Upper lobe of left lung (tissue), 6 donors: ENCODE measurements at regions not wholly inside any gene's neighbourhood (a gene's known extent, or its start where the extent isn't known, plus 50 kb on each side); places are given as distances from the start of the nearest gene placed in this dataset.

Experiments used
- ATAC-seq, 2 donors: fragments of 200-7000 bp; cut with Tn5 transposase; one replicate each; pipeline ENCODE4 v1.9.1; 2022; ENCODE audit warnings: mild to moderate bottlenecking in 2 of 2, moderate library complexity in 2 of 2; ENCODE audit not compliant: low FRiP score in 2 of 2
- DNase-seq, 2 donors: peaks; one replicate each; pipeline ENCODE4 v3.0.0-alpha.2; 2019 to 2020
- H3K27ac ChIP-seq, 4 donors: fragments of 200-600 bp; sonication (generic); one replicate each; pipeline ENCODE4 v1.5.1; 2016 to 2019
- H3K27me3 ChIP-seq, 4 donors: fragments of 200-600 bp; sonication (generic); one replicate each; pipeline ENCODE4 v1.5.1; 2017 to 2019
- H3K36me3 ChIP-seq, 4 donors: fragments of 200-600 bp; sonication (generic); one replicate each; pipeline ENCODE4 v1.5.1; 2016 to 2019
- H3K4me1 ChIP-seq, 4 donors: fragments of 200-600 bp; sonication (generic); one replicate each; pipeline ENCODE4 v1.5.1; 2018 to 2019
- H3K4me3 ChIP-seq, 4 donors: fragments of 200-600 bp; sonication (generic); one replicate each; pipeline ENCODE4 v1.5.1; 2017 to 2019; ENCODE audit warnings: mild to moderate bottlenecking in 2 of 4, moderate library complexity in 1 of 4
- H3K9me3 ChIP-seq, 4 donors: fragments of 200-600 bp; sonication (generic); one replicate each; pipeline ENCODE4 v1.5.1; 2018 to 2019
- CTCF ChIP-seq, 6 experiments: fragments of 450-650 bp in 4 of 6; fragments of 200-600 bp in 2 of 6; sonication (generic) in 2 of 6; IDR thresholded peaks; one replicate each; pipeline ENCODE4 v1.5.1; 2016 to 2019; ENCODE audit warnings: antibody characterized with exemption in 6 of 6
- EP300 ChIP-seq, 4 donors: sonication (generic); formaldehyde crosslinking; IDR thresholded peaks; one replicate each; pipeline ENCODE4 v1.5.1; 2017; ENCODE audit warnings: antibody characterized with exemption in 4 of 4, control low read depth in 2 of 4
- POLR2A ChIP-seq, 4 donors: fragments of 450-650 bp; IDR thresholded peaks; one replicate each; pipeline ENCODE4 v1.5.1; 2016 to 2017; ENCODE audit warnings: antibody characterized with exemption in 4 of 4, mild to moderate bottlenecking in 2 of 4
- POLR2AphosphoS5 ChIP-seq, 2 donors: sonication (generic); formaldehyde crosslinking; IDR thresholded peaks; one replicate each; pipeline ENCODE4 v1.5.1; 2017; ENCODE audit warnings: antibody characterized with exemption in 2 of 2
- WGBS, 2 donors: methylation state at CpG; one replicate each; pipeline ENCODE4 v1.1.5; 2017 to 2018; 5-methylcytosine and 5-hydroxymethylcytosine counted together
- donor health status: DM: no; HTN: no; CAD: no; lungs with moderate emphysema.
- donor health status: DM: no; HTN: yes; CAD: no; lungs with severe emphysema.

GRCh38 chr2:204437408-204437807 is 107.9 kb upstream of the PARD3B start:
- H3K36me3 ChIP-seq: no peaks in the 10 kb centered on the region
- H3K27ac ChIP-seq: no peak overlapping the region
- H3K27me3 ChIP-seq: no peaks in the 10 kb centered on the region
- TF ChIP-seq CTCF (IDR thresholded peaks at IDR 0.05) (no peak), POLR2AphosphoS5 (IDR thresholded peaks at IDR 0.05) (no peak), POLR2A (IDR thresholded peaks at IDR 0.05) (no peak)
- no peaks in the 10 kb centered on the region for H3K4me1 ChIP-seq
- DNase-seq: no peak
- no peak for ATAC-seq
- no peak overlapping the region for H3K4me3 ChIP-seq
- 57 to 61% methylated on average over 5 of the region's 5 CpGs for WGBS, 2 donors
- peaks cover 0 to 11% (median 2%) of the 10 kb centered on the region in 4 donors for H3K9me3 ChIP-seq

GRCh38 chr2:204437815-204438756 is 107.2 kb upstream of the PARD3B start:
- Histone ChIP-seq H3K4me3 (no peak overlapping the region), H3K4me1 (no peaks in the 10 kb centered on the region), H3K9me3 (peaks cover 0 to 5% (median 0%) of the 10 kb centered on the region in 4 donors), H3K27ac (no peak overlapping the region), H3K36me3 (no peaks in the 10 kb centered on the region), H3K27me3 (no peaks in the 10 kb centered on the region)
- ATAC-seq (no peak), DNase-seq (peak in 1 of 2 donors; percentile 38)
- no peak for TF ChIP-seq CTCF (IDR thresholded peaks at IDR 0.05)
- TF ChIP-seq EP300 (IDR thresholded peaks at IDR 0.05): no peak
- no peak for TF ChIP-seq POLR2AphosphoS5 (IDR thresholded peaks at IDR 0.05)
- no peak for TF ChIP-seq POLR2A (IDR thresholded peaks at IDR 0.05)
- 71 to 75% methylated on average over 18 of the region's 18 CpGs for WGBS, 2 donors

- TF ChIP-seq POLR2AphosphoS5 (IDR thresholded peaks at IDR 0.05) (no peak), POLR2A (IDR thresholded peaks at IDR 0.05) (no peak), EP300 (IDR thresholded peaks at IDR 0.05) (no peak), CTCF (IDR thresholded peaks at IDR 0.05) (no peak)
- H3K9me3 ChIP-seq: no peaks in the 10 kb centered on the region
- H3K4me3 ChIP-seq: no peak overlapping the region
- no peaks in the 10 kb centered on the region for H3K36me3 ChIP-seq
- H3K27ac ChIP-seq: no peak overlapping the region
- no peaks in the 10 kb centered on the region for H3K4me1 ChIP-seq
- H3K27me3 ChIP-seq: no peaks in the 10 kb centered on the region
- no peak for ATAC-seq
- no peak for DNase-seq
Observed at GRCh38 chr2:204441316-204441715, 104.0 kb upstream of the PARD3B start.

- no peaks in the 10 kb centered on the region for H3K27me3 ChIP-seq
- no peak for DNase-seq
- ATAC-seq: no peak
Observed at GRCh38 chr2:204445149-204445548, 100.1 kb upstream of the PARD3B start.

More at GRCh38 chr2:204445149-204445548, 100.1 kb upstream of the PARD3B start:
- Histone ChIP-seq H3K4me1 (no peaks in the 10 kb centered on the region), H3K4me3 (no peak overlapping the region), H3K9me3 (no peaks in the 10 kb centered on the region), H3K36me3 (no peaks in the 10 kb centered on the region), H3K27ac (no peak overlapping the region)
- no peak for TF ChIP-seq EP300 (IDR thresholded peaks at IDR 0.05)
- no peak for TF ChIP-seq CTCF (IDR thresholded peaks at IDR 0.05)
- TF ChIP-seq POLR2AphosphoS5 (IDR thresholded peaks at IDR 0.05): no peak
- no peak for TF ChIP-seq POLR2A (IDR thresholded peaks at IDR 0.05)
- 83 to 87% methylated on average over 3 of the region's 3 CpGs for WGBS, 2 donors
